ENCODE measurements at regions not wholly inside any gene's neighbourhood (a gene's known extent, or its start where the extent isn't known, plus 50 kb on each side); places are given as distances from the start of the nearest gene placed in this dataset.

DNA sequence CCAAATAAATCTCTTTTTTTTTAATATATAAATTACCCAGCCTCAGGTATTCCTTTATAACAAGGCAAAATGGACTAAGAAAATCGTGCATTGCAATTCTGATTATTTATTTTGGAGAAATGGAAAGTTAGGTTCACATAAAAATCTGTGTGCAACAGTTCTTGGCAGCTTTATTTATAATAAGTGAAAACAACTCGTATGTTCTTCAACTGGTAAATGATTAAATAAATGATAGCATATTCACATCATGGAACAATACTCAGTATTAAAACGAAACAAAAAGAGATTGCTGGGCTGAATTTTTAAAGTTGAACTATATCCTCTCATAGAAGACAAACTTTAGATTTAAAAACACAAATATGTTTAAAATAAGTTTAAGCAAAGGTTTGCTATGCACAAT lies 176.3 kb upstream of the ZNF385D start:
- TF ChIP-seq, protein P1, sequence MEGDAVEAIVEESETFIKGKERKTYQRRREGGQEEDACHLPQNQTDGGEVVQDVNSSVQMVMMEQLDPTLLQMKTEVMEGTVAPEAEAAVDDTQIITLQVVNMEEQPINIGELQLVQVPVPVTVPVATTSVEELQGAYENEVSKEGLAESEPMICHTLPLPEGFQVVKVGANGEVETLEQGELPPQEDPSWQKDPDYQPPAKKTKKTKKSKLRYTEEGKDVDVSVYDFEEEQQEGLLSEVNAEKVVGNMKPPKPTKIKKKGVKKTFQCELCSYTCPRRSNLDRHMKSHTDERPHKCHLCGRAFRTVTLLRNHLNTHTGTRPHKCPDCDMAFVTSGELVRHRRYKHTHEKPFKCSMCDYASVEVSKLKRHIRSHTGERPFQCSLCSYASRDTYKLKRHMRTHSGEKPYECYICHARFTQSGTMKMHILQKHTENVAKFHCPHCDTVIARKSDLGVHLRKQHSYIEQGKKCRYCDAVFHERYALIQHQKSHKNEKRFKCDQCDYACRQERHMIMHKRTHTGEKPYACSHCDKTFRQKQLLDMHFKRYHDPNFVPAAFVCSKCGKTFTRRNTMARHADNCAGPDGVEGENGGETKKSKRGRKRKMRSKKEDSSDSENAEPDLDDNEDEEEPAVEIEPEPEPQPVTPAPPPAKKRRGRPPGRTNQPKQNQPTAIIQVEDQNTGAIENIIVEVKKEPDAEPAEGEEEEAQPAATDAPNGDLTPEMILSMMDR (IDR thresholded peaks at IDR 0.05), result no peak
- TF ChIP-seq POLR2A (IDR thresholded peaks at IDR 0.05), result no peak
- no peak for TF ChIP-seq EP300 (IDR thresholded peaks at IDR 0.05)
- TF ChIP-seq POLR2AphosphoS5 (IDR thresholded peaks at IDR 0.05), result no peak

All from gastroesophageal sphincter (tissue), 3 donors.